Activated T-helper 2 cell treated with anti-CD3 and anti-CD28 coated beads, Interferon-gamma antibody, Interleukin-2, Interleukin-4, amounts not matched to agents 10 μg/mL and 5 μg/mL and 100 μg/mL, durations not matched to agents 14 hours and 24 hours and 36 hours (primary cell): ENCODE measurements at regions not wholly inside any gene's neighbourhood (a gene's known extent, or its start where the extent isn't known, plus 50 kb on each side); places are given as distances from the start of the nearest gene placed in this dataset.

Experiments used
- DNase-seq: peaks from one replicate; pipeline ENCODE4 v3.0.0; 2021; ENCODE audit warnings: low spot score
- H3K27ac Mint-ChIP-seq: one replicate; pipeline ENCODE4 v1.8.0; 2021; ENCODE audit warnings: mixed read lengths
- H3K27me3 Mint-ChIP-seq: one replicate; pipeline ENCODE4 v1.8.0; 2021; ENCODE audit warnings: low read depth, mixed read lengths
- H3K36me3 Mint-ChIP-seq: one replicate; pipeline ENCODE4 v1.8.0; 2021; ENCODE audit warnings: low read depth, mixed read lengths
- H3K4me1 Mint-ChIP-seq: one replicate; pipeline ENCODE4 v1.8.0; 2021; ENCODE audit warnings: low read depth, mixed read lengths
- H3K4me3 Mint-ChIP-seq: one replicate; pipeline ENCODE4 v1.8.0; 2021; ENCODE audit warnings: low read depth, mild to moderate bottlenecking, moderate library complexity, mixed read lengths
- H3K9me3 Mint-ChIP-seq: one replicate; pipeline ENCODE4 v1.8.0; 2021; ENCODE audit warnings: mixed read lengths
- intact Hi-C: fragments of 100-400 bp; cut with micrococcal nuclease; formaldehyde crosslinking; loops from one replicate; pipeline ENCODE4 v1.15.1; 2023

DNA sequence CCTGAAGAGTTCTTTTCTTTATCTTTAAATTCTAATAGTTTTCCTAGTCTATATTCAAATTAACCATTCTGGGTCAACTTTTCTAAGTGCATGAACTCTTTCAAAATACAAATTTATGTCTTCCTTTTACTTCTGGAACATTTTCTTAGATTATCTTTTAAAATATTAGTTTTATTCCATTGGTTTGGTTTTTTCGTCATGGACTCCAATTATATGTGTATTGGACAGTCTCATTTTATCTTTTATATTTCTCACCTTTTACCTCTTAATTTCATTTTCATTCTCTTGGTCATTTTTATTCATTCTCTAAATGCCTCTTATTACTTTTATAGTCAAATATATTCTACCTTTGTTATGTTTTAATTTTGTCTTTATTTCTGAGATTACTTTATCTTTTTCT lies 356.7 kb upstream of the MMS22L start:
- no peaks in the 10 kb centered on the region for H3K27me3 Mint-ChIP-seq
- peaks cover 5% of the 10 kb centered on the region for H3K9me3 Mint-ChIP-seq
- H3K4me1 Mint-ChIP-seq = no peaks in the 10 kb centered on the region
- H3K27ac Mint-ChIP-seq = no peak overlapping the region
- intact Hi-C loops = no loop called here
- H3K36me3 Mint-ChIP-seq = no peaks in the 10 kb centered on the region
- H3K4me3 Mint-ChIP-seq = no peak overlapping the region
- DNase-seq = no peak

DNA sequence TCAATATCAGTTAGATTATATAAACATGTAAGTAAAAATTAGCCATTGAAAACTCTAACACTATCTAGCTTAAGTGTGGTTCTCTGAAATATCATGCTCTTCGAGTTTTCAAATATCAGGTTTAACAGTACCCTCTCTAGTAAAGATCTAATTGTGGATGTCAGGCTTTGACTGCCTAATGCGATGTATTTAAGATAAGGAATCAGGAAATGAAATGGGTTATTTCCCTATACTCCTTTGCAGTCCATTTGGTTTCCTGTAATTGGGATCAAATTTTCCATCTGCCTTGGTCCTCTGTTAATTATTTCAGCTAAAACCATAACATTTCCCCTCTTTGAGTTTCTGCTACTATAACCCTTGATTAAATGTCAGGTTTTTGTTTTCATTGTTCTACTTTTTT lies 361.3 kb upstream of the MMS22L start:
- Mint-ChIP-seq H3K27me3 (no peaks in the 10 kb centered on the region), H3K4me3 (no peak overlapping the region), H3K27ac (no peak overlapping the region), H3K36me3 (no peaks in the 10 kb centered on the region), H3K9me3 (peaks cover 5% of the 10 kb centered on the region), H3K4me1 (no peaks in the 10 kb centered on the region)
- DNase-seq = no peak
- intact Hi-C loops = no loop called here

DNA sequence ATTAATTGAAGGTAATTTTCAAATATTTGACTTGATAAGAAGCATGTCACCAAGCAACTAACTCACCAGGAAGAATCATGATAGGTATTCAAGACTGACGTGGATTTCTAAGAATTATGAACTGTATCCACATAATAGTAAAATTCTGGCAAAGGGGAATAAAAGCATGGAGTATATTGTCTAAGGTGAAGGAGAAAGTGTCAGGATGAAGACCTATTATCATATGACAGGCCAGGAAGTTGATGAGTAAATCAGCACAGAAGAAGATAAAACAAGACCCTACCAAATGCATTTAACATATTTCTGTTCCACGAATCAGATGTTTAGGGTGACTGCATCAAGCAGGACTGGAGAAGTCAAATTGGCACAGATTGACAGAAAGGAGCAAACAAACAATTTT lies 362.7 kb upstream of the MMS22L start:
- no peaks in the 10 kb centered on the region for H3K36me3 Mint-ChIP-seq
- no peak overlapping the region for H3K27ac Mint-ChIP-seq
- no peak for DNase-seq
- H3K4me1 Mint-ChIP-seq = no peaks in the 10 kb centered on the region
- intact Hi-C loops = no loop called here
- no peaks in the 10 kb centered on the region for H3K9me3 Mint-ChIP-seq
- no peaks in the 10 kb centered on the region for H3K27me3 Mint-ChIP-seq
- no peak overlapping the region for H3K4me3 Mint-ChIP-seq

DNA sequence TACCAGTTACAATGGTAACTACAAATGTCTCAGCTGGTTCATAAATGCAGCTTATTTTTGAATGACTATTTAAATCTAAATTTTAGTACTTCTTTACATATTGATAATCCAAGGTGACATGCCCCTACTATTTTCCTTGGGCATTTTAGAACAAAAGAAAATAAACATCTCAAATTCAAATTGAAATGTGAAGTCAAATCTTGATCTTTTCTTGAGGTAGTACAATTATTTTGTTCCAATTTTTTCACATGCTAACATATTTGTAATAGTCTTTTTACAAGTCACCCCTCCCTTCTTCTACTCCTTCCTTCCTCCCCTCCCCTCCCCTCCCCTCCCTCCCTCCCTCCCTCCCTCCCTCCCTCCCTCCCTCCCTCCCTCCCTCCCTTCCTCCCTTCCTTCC lies 370.1 kb upstream of the MMS22L start:
- Mint-ChIP-seq H3K27me3 (no peaks in the 10 kb centered on the region), H3K9me3 (no peaks in the 10 kb centered on the region), H3K4me1 (no peaks in the 10 kb centered on the region), H3K4me3 (no peak overlapping the region), H3K36me3 (no peaks in the 10 kb centered on the region), H3K27ac (no peak overlapping the region)
- DNase-seq = no peak
- intact Hi-C loops = no loop called here

DNA sequence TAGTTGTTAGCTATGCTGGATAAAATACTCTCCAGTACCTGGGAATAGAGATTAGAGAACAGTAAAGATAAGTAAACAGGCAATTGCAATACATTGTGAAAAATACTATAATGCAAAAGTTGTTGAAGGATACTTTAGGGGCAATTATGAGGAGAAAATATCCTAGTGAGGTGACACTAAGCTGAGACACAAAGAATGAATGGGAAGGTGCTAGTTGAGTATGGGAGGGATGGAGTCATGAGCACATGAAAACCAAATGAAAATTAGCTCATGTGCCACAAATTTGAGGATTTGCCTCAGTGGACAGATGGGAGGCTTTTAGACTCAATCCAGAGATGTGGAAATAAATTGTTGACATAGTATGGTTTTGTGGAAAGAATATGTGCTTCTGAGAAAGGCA lies 370.5 kb upstream of the MMS22L start:
- Mint-ChIP-seq H3K36me3 (no peaks in the 10 kb centered on the region), H3K9me3 (no peaks in the 10 kb centered on the region), H3K4me1 (no peaks in the 10 kb centered on the region), H3K27ac (no peak overlapping the region), H3K4me3 (no peak overlapping the region), H3K27me3 (no peaks in the 10 kb centered on the region)
- no peak for DNase-seq
- intact Hi-C loops = no loop called here

DNA sequence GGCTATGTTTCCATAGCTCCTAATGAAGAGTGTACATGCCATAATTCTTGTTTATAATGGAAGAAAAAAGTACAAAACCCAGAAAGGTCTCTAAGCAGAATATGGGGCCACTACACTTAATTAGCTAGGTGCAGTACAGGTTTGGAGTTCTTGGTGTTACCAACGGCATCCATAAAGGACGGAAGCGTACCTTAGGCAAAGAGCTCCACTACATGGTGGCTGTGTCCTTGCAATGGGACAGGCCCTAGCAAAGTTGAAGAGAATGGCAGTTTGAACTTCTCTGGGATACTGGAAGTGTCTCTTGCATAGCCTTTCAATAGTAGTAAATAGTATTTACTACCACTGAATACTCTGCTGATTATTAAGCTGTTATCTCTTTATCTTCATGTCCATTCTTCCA lies 371.7 kb upstream of the MMS22L start:
- no peaks in the 10 kb centered on the region for H3K9me3 Mint-ChIP-seq
- H3K27me3 Mint-ChIP-seq = no peaks in the 10 kb centered on the region
- intact Hi-C loops = no loop called here

DNA sequence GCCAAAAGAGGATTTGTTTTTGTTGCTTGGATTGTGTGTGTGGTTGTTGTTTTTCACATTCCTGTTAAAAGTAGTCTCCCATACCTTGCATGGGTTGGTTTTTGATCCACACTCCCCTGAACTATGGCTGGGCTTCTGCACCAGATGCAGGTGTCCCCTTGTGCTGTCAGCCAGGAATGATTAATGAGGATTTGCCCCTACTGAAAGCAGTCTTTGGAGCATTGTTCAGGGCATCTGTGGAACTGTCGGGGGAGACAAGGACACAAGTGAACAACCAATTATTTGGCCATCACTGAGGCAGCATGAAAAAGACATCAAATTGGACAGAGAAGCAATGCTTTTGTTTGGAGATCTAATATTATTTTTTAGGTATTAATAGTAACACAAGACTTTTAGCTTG lies 373.2 kb upstream of the MMS22L start:
- intact Hi-C loops = no loop called here
- H3K27ac Mint-ChIP-seq = no peak overlapping the region
- H3K4me1 Mint-ChIP-seq = no peaks in the 10 kb centered on the region
- no peak overlapping the region for H3K4me3 Mint-ChIP-seq
- H3K36me3 Mint-ChIP-seq = no peaks in the 10 kb centered on the region
- peaks cover 3% of the 10 kb centered on the region for H3K27me3 Mint-ChIP-seq
- DNase-seq = no peak
- H3K9me3 Mint-ChIP-seq = no peaks in the 10 kb centered on the region

More for the DNA sequence above, 371.7 kb upstream of the MMS22L start:
- Mint-ChIP-seq H3K4me3 (no peak overlapping the region), H3K36me3 (no peaks in the 10 kb centered on the region), H3K27ac (no peak overlapping the region), H3K4me1 (no peaks in the 10 kb centered on the region)
- DNase-seq = no peak

DNA sequence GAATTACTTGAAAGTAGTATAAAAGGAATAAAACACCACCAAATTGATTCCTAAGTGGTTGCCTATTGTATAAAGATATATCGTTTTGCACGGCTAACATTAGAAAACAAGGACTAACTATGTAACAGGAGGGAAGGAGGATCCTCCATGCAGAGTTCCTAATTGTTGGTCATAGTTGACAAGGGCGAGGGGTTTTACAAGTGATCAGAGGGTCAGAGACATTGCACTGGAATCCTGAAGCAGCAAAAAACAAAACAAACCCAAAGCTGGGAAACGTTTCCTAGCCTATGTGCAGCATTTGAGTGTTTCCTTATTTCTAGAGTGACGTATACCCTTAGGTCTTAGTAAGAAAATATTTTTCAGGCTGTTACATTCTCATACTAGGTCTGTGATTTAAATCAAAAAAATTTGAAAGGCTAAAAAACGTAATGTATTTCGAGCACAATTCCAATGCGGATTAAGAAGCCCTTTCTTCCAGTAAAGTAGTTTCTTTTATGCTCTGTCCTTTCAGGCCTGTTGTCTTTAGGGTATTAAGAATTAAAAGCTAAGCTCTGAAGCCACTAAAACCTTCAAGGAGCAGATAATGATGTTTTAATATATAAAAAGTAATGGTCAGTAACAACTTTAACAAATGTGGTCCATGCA lies 373.8 kb upstream of the MMS22L start:
- no peak overlapping the region for H3K4me3 Mint-ChIP-seq
- H3K4me1 Mint-ChIP-seq = no peaks in the 10 kb centered on the region
- H3K27ac Mint-ChIP-seq = no peak overlapping the region
- no peaks in the 10 kb centered on the region for H3K9me3 Mint-ChIP-seq
- no peak for DNase-seq
- intact Hi-C loops = no loop called here
- no peaks in the 10 kb centered on the region for H3K36me3 Mint-ChIP-seq
- H3K27me3 Mint-ChIP-seq = peaks cover 5% of the 10 kb centered on the region

DNA sequence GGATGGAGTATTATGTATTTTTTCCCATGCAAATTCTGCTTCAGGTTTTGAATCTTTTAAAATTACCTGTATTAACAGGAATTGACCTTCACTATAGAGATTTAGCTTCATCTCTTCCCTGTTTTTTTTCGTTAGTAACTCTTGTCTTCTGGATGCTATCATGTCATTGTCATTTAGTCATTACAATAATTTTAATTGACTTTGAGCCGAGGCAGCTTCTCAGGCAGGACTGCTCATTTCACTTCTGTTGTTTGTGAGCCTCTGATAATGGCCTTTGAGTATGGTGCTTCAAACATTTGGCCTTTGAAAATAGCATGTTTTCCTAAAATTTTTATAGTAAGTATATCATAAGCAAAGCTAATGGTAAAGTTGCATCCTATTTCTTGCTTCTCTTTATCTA lies 375.1 kb upstream of the MMS22L start:
- intact Hi-C loops = no loop called here
- no peaks in the 10 kb centered on the region for H3K36me3 Mint-ChIP-seq

DNA sequence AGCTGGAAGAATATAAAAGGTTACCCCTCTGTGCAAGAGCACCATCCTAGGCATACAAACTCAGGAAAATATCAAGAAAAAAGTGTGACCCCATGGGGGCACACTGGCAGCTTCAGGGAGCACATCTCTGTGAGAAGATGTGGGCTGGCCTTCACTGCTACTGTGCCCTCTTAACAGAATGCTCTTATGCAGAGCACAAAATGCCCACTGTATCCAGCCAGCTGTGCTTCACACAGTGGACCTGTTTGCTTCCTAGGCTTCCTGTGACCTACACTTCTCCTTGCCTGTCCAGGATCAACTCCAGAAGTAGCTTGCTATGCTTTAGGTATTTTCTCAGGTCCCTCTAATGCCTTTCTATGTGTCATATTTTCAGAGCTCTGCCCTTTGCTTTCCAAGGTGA lies 380.2 kb upstream of the MMS22L start:
- H3K27me3 Mint-ChIP-seq = peaks cover 10% of the 10 kb centered on the region
- H3K36me3 Mint-ChIP-seq = no peaks in the 10 kb centered on the region
- no peaks in the 10 kb centered on the region for H3K9me3 Mint-ChIP-seq
- no peak overlapping the region for H3K4me3 Mint-ChIP-seq
- DNase-seq = no peak
- peaks cover 6% of the 10 kb centered on the region for H3K4me1 Mint-ChIP-seq
- intact Hi-C loops = no loop called here
- H3K27ac Mint-ChIP-seq = no peak overlapping the region

More for the DNA sequence above, 375.1 kb upstream of the MMS22L start:
- no peaks in the 10 kb centered on the region for H3K4me1 Mint-ChIP-seq
- H3K9me3 Mint-ChIP-seq = no peaks in the 10 kb centered on the region
- H3K27ac Mint-ChIP-seq = no peak overlapping the region
- peaks cover 8% of the 10 kb centered on the region for H3K27me3 Mint-ChIP-seq
- no peak overlapping the region for H3K4me3 Mint-ChIP-seq
- no peak for DNase-seq

DNA sequence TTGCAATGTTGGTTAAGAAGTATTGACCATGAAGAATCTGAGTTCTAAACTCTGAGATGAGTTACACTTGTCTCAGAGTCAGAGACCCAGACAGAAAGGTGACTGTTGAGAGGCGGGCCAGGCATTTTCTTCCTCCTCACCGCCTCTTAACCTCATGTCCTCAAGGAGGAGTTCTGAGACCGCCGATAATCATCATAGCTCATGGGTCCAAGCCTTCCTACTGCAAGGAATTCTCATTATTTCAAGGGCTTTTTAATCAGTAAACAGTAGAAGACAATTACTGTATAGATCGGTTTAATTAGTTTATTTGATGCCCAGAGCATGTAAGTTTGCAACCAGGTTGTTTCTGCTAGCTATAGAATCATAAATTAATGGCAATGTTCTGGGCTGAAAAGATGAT lies 382.4 kb upstream of the MMS22L start:
- no peak overlapping the region for H3K4me3 Mint-ChIP-seq
- H3K27ac Mint-ChIP-seq = no peak overlapping the region
- peaks cover 6% of the 10 kb centered on the region for H3K4me1 Mint-ChIP-seq
- no peak for DNase-seq
- no peaks in the 10 kb centered on the region for H3K9me3 Mint-ChIP-seq
- H3K27me3 Mint-ChIP-seq = peaks cover 10% of the 10 kb centered on the region
- no peaks in the 10 kb centered on the region for H3K36me3 Mint-ChIP-seq
- intact Hi-C loops = loop anchor here (5.0 kb wide), 1 partner anchor 462 kb away; no protein-coding TSS in a partner anchor

DNA sequence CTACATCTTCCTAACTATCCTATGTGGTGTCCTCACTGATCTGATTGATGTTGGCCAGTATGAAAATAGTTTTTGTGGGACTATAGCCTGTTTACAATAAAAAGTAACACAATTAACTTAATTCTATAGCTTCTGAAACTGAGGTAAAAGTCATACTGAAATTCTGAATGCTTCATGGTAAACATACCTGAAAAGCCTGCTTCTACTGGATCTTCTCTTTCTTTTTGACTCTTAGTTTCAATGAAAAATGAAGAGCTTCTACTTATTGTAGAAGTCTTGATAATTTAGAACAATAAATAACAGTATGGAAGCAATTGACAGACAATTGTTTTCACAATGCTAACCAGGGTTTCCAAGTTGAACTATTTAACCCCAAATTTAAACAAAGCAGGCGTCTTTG lies 383.9 kb upstream of the MMS22L start:
- no peak overlapping the region for H3K27ac Mint-ChIP-seq
- H3K4me3 Mint-ChIP-seq = no peak overlapping the region
- peaks cover 6% of the 10 kb centered on the region for H3K4me1 Mint-ChIP-seq
- no peaks in the 10 kb centered on the region for H3K36me3 Mint-ChIP-seq
- DNase-seq = no peak
- H3K27me3 Mint-ChIP-seq = peaks cover 4% of the 10 kb centered on the region
- H3K9me3 Mint-ChIP-seq = no peaks in the 10 kb centered on the region
- intact Hi-C loops = loop anchor here (5.0 kb wide), 1 partner anchor 460 kb away; no protein-coding TSS in a partner anchor

DNA sequence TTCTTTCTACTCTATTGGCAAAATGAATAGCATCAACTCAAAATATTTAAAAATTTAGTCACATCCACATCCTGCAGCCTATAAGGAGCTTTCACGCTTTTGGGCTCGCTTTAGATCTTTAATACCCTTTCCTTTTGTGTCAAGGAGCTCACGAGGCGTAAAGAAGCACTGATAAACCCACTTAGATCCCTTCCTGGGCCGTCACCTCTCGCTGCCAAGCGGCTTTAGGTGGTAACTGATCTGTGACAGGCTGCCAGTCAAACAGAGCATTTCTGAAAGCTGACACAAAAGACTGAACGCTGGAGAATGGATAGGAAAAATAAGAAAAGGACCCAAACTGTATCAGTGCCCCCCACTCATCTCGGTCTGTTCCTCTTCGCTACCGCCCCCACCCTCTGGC lies 385.7 kb upstream of the MMS22L start:
- Mint-ChIP-seq H3K4me3 (no peak overlapping the region), H3K9me3 (no peaks in the 10 kb centered on the region), H3K36me3 (no peaks in the 10 kb centered on the region), H3K4me1 (peaks cover 6% of the 10 kb centered on the region), H3K27ac (no peak overlapping the region), H3K27me3 (peaks cover 8% of the 10 kb centered on the region)
- intact Hi-C loops = loop anchor here (5.0 kb wide), 1 partner anchor 459 kb away; no protein-coding TSS in a partner anchor
- no peak for DNase-seq
